GM12874 (cell line): ENCODE measurements at regions not wholly inside any gene's neighbourhood (a gene's known extent, or its start where the extent isn't known, plus 50 kb on each side); places are given as distances from the start of the nearest gene placed in this dataset.

Experiments used
- CTCF ChIP-seq: IDR thresholded peaks from 2 replicates; pipeline ENCODE4 v1.5.1; 2011; ENCODE audit warnings: low read depth, mild to moderate bottlenecking, control low read depth, low read length, moderate library complexity; ENCODE audit not compliant: insufficient read depth

DNA sequence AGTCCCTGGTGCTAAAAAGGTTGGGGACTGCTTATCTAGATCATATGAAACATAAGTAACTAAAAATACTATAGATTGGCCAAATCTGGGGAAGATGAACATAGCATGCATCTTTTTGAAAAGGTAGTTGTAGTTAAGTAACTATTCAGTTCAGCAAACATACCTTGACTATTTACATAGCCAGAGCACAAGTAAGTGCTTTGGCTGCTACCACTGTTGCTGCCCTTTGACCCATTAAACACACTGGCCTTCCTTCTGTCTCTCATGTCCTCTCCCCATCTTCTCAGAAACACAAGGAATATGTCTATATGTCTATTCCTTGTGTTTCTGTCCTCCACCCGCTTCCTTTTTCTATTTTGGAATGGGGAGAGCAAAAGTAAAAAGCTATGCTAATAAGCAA is 87.9 kb upstream of the SPRY1 start:
- TF ChIP-seq CTCF = no peak

- TF ChIP-seq CTCF = no peak
Observed at GRCh38 chr4:123312116-123312515, 84.5 kb upstream of the SPRY1 start.

GRCh38 chr4:123312951-123313592 is 83.5 kb upstream of the SPRY1 start:
- no peak for TF ChIP-seq CTCF

GRCh38 chr4:123315617-123316016 is 81.0 kb upstream of the SPRY1 start:
- no peak for TF ChIP-seq CTCF

DNA sequence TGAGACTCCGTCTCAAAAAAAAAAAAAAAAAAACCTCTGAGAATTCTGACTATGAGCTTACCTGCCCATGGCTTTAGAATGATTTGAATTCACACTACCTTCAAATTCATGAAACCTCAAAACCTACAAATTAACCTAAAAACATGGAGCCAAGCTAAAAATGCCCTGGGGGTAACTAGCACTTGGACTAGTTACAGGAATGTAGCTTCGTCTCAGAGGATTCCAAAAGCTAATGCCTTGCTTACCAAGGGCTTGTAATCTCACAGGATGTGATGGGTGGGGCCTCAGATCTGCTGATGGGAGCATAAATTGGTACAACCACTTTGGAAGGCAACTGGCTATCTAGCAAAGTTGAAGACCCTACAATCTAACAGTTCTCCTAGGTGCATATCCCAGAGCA is 79.4 kb upstream of the SPRY1 start:
- no peak for TF ChIP-seq CTCF

GRCh38 chr4:123319639-123320038 is 77.0 kb upstream of the SPRY1 start:
- TF ChIP-seq CTCF = no peak

DNA sequence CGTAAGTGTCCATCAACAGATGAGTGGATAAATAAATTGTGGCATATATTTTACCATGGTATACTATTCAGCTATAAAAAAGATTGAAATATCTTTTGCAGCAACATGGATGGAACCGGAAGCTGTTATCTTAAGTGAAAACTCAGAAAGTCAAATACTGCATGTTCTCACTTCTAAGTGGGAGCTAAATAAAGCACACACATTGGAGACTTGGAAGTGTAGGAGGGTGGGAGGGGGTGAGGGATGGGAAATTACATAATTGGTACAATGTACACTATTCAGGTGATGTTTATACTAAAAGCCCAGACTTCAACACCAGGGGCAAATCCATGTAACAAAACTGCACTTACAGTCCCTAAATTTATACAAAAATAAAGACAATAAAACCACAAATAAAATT is 72.6 kb upstream of the SPRY1 start:
- TF ChIP-seq CTCF = no peak

GRCh38 chr4:123325241-123325681 is 71.3 kb upstream of the SPRY1 start:
- no peak for TF ChIP-seq CTCF
